ENCODE measurements at regions not wholly inside any gene's neighbourhood (a gene's known extent, or its start where the extent isn't known, plus 50 kb on each side); places are given as distances from the start of the nearest gene placed in this dataset.
"Not testable (repeated sequence)": the region's sequence is repeated elsewhere in the genome, so short reads cannot be mapped to it uniquely, and the experiment has no call there.

DNA sequence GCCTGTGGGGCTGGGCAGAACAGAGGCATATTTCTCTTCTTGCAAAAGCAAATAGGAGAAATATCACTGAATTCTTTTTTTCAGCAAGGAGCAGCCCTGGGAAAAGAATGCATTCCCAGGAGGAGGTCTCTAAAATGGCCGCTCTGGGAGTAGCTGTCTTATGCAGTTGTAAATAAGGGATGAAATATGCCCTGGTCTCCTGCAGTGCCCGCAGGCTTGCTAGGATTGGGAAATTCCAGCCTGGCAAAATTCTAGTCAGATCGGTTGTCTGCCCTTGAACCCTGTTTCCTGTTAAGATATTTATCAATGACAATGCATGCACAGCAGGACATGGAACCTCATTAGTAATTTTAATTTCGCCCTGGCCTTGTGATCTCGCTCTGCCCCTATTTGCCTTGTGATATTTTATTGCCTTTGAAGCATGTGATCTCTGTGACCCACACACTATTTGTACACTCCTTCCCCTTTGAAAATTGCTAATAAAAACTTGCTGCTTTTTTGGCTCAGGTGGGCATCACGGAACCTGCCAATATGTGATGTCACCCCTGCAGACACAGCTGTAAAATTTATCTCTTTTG, 1993.2 kb downstream of the PCDH9 start:
- no peak for TF ChIP-seq CTCF (IDR thresholded peaks at IDR 0.05; ENCODE audit: borderline replicate concordance, insufficient read depth, low read depth, low read length)
- no peak overlapping the region for H3K4me3 ChIP-seq (ENCODE audit: low read depth, low read length)

DNA sequence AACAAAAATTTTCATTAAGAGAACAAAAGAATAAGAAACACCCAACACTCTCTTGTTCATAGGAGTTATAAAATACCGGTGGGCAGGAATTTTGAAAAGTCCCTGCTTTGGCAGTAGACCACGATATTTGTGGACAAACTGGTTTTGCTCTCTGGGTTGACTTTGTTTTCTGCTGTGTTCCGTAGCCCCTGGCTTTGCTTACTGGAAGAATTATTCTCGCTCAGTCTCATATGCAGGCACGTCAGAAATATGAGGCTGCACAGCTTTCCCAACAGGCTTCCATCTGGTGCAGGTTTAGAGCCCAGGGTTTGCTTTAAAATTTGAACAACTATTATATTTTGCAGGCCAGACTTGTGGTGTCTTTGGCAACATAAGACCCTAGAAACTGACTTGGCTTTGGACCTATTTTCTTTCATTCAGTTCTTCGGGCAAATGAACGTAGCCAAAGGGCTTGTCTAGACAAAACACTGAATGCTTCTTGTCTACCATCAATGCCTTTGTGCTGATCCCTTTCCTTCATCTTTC, 2012.6 kb downstream of the PCDH9 start:
- TF ChIP-seq CTCF (IDR thresholded peaks at IDR 0.05; ENCODE audit: borderline replicate concordance, insufficient read depth, low read depth, low read length): no peak

DNA sequence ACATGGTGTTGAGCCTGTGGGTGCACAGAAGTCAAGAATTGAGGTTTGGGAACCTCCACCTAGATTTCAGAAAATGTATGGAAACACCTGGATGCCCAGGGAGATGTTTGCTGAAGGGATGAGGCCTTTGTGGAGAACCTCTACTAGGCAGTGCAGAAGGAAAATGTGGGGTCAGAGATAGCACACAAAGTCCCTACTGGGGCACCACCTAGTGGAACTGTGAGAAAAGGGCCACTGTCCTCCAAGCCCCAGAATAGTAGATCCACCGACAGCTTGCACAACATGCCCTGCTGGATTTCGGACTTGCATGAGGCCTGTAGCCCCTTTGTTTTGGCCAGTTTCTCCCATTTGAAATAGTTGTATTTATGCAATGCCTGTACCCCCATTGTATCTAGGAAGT, 2027.3 kb downstream of the PCDH9 start:
- not testable (repeated sequence) for H3K4me3 ChIP-seq (ENCODE audit: low read depth, low read length)
- 0 out of 2 replicates have a peak, but pooled peaks have one; percentile 2 for TF ChIP-seq CTCF (IDR thresholded peaks at IDR 0.05; ENCODE audit: borderline replicate concordance, insufficient read depth, low read depth, low read length)

More for the DNA sequence above, 2012.6 kb downstream of the PCDH9 start:
- H3K4me3 ChIP-seq (ENCODE audit: low read depth, low read length): no peak overlapping the region

DNA sequence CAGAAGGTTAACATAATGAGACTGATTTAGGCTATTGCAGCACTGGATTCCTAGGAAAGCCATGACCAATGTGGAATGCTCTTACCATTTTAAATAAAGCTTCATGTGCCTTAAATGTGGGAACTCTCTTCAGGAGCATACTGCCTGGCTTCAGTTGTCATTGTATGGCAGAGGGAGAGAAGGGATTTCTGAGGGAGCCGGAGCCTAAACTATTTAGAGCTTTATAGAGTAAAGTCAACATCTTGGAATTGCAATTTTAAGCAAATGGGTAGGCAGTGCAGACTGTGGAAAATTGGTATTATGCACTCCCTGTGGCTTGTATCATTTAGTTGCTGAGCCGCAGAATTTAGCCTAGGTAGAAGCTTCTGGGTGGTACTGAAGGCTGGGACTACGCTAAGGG, 2041.4 kb downstream of the PCDH9 start:
- no peak overlapping the region for H3K4me3 ChIP-seq (ENCODE audit: low read depth, low read length)
- no peak for TF ChIP-seq CTCF (IDR thresholded peaks at IDR 0.05; ENCODE audit: borderline replicate concordance, insufficient read depth, low read depth, low read length)

GRCh38 chr13:65168026-65168425, 2062.1 kb downstream of the PCDH9 start:
- no peak for TF ChIP-seq CTCF (IDR thresholded peaks at IDR 0.05; ENCODE audit: borderline replicate concordance, insufficient read depth, low read depth, low read length)
- no peak overlapping the region for H3K4me3 ChIP-seq (ENCODE audit: low read depth, low read length)

- no peak overlapping the region for H3K4me3 ChIP-seq (ENCODE audit: low read depth, low read length)
- no peak for TF ChIP-seq CTCF (IDR thresholded peaks at IDR 0.05; ENCODE audit: borderline replicate concordance, insufficient read depth, low read depth, low read length)
These were observed 2063.5 kb downstream of the PCDH9 start for GRCh38 chr13:65166675-65167074.

GRCh38 chr13:65159803-65160202, 2070.3 kb downstream of the PCDH9 start:
- no peak overlapping the region for H3K4me3 ChIP-seq (ENCODE audit: low read depth, low read length)
- TF ChIP-seq CTCF (IDR thresholded peaks at IDR 0.05; ENCODE audit: borderline replicate concordance, insufficient read depth, low read depth, low read length): no peak
